Activated effector memory CD4-positive, alpha-beta T cell treated with Interleukin-2 at 50 U/mL for 16 hours (primary cell): ENCODE measurements at regions not wholly inside any gene's neighbourhood (a gene's known extent, or its start where the extent isn't known, plus 50 kb on each side); places are given as distances from the start of the nearest gene placed in this dataset.
A peak's percentile ranks its signal among the peaks of the same experiment; 100 is the strongest.

Experiments used
- DNase-seq: peaks from one replicate; pipeline ENCODE4 v3.0.0-alpha.2; 2020

GRCh38 chr14:71730471-71730870 lies 201.8 kb upstream of the RGS6 start:
- no peak for DNase-seq

GRCh38 chr14:71731096-71731495 lies 201.1 kb upstream of the RGS6 start:
- DNase-seq = no peak

GRCh38 chr14:71733210-71733883 lies 198.9 kb upstream of the RGS6 start:
- DNase-seq = no peak

GRCh38 chr14:71734076-71734475 lies 198.2 kb upstream of the RGS6 start:
- no peak for DNase-seq

GRCh38 chr14:71734885-71735284 lies 197.3 kb upstream of the RGS6 start:
- no peak for DNase-seq

- DNase-seq = no peak
Observed at GRCh38 chr14:71737760-71738159, 194.5 kb upstream of the RGS6 start.

- DNase-seq = no peak
Observed at GRCh38 chr14:71739273-71739990, 192.8 kb upstream of the RGS6 start.

- DNase-seq = no peak
Observed at GRCh38 chr14:71741241-71741640, 191.0 kb upstream of the RGS6 start.

- DNase-seq = no peak
Observed at GRCh38 chr14:71742485-71742884, 189.7 kb upstream of the RGS6 start.

- no peak for DNase-seq
Observed at GRCh38 chr14:71745072-71745471, 187.2 kb upstream of the RGS6 start.

GRCh38 chr14:71748196-71748595 lies 184.0 kb upstream of the RGS6 start:
- no peak for DNase-seq

GRCh38 chr14:71749613-71750238 lies 182.5 kb upstream of the RGS6 start:
- DNase-seq = no peak

- no peak for DNase-seq
Observed at GRCh38 chr14:71751264-71751663, 181.0 kb upstream of the RGS6 start.

- no peak for DNase-seq
Observed at GRCh38 chr14:71752111-71752738, 180.0 kb upstream of the RGS6 start.

- DNase-seq = peak; percentile 46
Observed at GRCh38 chr14:71753126-71753830, 179.0 kb upstream of the RGS6 start.

GRCh38 chr14:71753976-71754375 lies 178.3 kb upstream of the RGS6 start:
- DNase-seq = no peak

GRCh38 chr14:71754422-71755095 lies 177.7 kb upstream of the RGS6 start:
- no peak for DNase-seq

- no peak for DNase-seq
Observed at GRCh38 chr14:71758229-71758951, 173.8 kb upstream of the RGS6 start.

GRCh38 chr14:71762575-71762974 lies 169.7 kb upstream of the RGS6 start:
- no peak for DNase-seq

- DNase-seq = no peak
Observed at GRCh38 chr14:71764701-71765382, 167.4 kb upstream of the RGS6 start.

GRCh38 chr14:71765505-71765904 lies 166.7 kb upstream of the RGS6 start:
- DNase-seq = no peak
